GM23248 (cell line): ENCODE measurements at regions not wholly inside any gene's neighbourhood (a gene's known extent, or its start where the extent isn't known, plus 50 kb on each side); places are given as distances from the start of the nearest gene placed in this dataset.

ENCODE experiments used
- EZH2 ChIP-seq: fragments of 200-600 bp; sonication (generic); IDR thresholded peaks from 2 replicates; pipeline ENCODE4 v1.6.1; 2018; ENCODE audit warnings: antibody characterized with exemption, mild to moderate bottlenecking; ENCODE audit not compliant: insufficient read depth, poor library complexity, severe bottlenecking
- EZH2phosphoT487 ChIP-seq: fragments of 200-600 bp; sonication (generic); IDR thresholded peaks from 2 replicates; pipeline ENCODE4 v1.6.1; 2018; ENCODE audit warnings: antibody characterized with exemption, moderate library complexity, mild to moderate bottlenecking, low read depth; ENCODE audit not compliant: insufficient read depth

DNA sequence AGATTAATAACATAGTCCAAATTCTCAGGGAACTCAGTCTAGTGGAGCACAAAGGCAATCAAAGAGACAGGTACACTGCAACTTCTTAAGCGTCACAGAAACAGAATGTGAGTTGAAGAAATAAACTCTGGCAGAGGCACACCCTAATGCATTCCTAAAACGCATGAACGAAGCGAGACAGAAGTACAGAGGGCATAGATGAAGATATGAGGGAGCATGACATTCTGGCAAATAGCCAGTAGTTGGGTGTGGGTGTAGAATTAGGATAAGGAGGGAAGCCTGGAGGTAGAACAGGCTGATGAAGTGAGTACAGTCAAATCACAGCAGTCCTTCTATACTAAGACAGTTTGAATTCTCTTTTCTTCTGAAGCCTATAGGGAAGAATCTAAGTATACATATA, 838.7 kb upstream of the API5 start:
- TF ChIP-seq EZH2 = no peak
- TF ChIP-seq EZH2phosphoT487 = no peak
